GM12891 (cell line): ENCODE measurements at regions not wholly inside any gene's neighbourhood (a gene's known extent, or its start where the extent isn't known, plus 50 kb on each side); places are given as distances from the start of the nearest gene placed in this dataset.
"Not testable (repeated sequence)": the region's sequence is repeated elsewhere in the genome, so short reads cannot be mapped to it uniquely, and the experiment has no call there.

Source experiments
- DNase-seq: peaks from one replicate; pipeline ENCODE4 v3.0.0; 2011; ENCODE audit warnings: low spot score; ENCODE audit not compliant: insufficient read length
- FAIRE-seq: peaks from 2 replicates; lab custom pipeline; 2011; peaks lifted over from hg19 to GRCh38; lab: Jason Lieb, UNC
- PAX5 ChIP-seq: IDR thresholded peaks from 2 replicates; pipeline ENCODE4 v1.6.1; 2011; ENCODE audit warnings: low read length, moderate library complexity, mild to moderate bottlenecking; ENCODE audit not compliant: insufficient read depth, severe bottlenecking
- POLR2A ChIP-seq: IDR thresholded peaks from 2 replicates; pipeline ENCODE4 v1.6.1; 2011; ENCODE audit warnings: low read depth, low read length, control low read depth
- POLR2AphosphoS5 ChIP-seq: IDR thresholded peaks from 2 replicates; pipeline ENCODE4 v1.6.1; 2011; ENCODE audit warnings: low read depth, low read length, control low read depth
- POU2F2 ChIP-seq: IDR thresholded peaks from 2 replicates; pipeline ENCODE4 v1.6.1; 2011; ENCODE audit warnings: low read depth, mild to moderate bottlenecking, control low read depth, low read length, moderate library complexity
- SPI1 ChIP-seq: IDR thresholded peaks from 2 replicates; pipeline ENCODE4 v1.6.1; 2011; ENCODE audit warnings: low read depth, low read length, control low read depth
- TAF1 ChIP-seq: IDR thresholded peaks from 2 replicates; pipeline ENCODE4 v1.6.1; 2011; ENCODE audit warnings: low read depth, low read length, control low read depth

- DNase-seq (no peak), FAIRE-seq (no peak)
- no peak for TF ChIP-seq SPI1
- no peak for TF ChIP-seq PAX5
- TF ChIP-seq POU2F2: no peak
- TF ChIP-seq TAF1: no peak
- TF ChIP-seq POLR2A: no peak
- no peak for TF ChIP-seq POLR2AphosphoS5
These were observed 367.3 kb downstream of the TUSC1 start for GRCh38 chr9:25310961-25311360.

- TF ChIP-seq PAX5 (no peak), POU2F2 (no peak), SPI1 (no peak), POLR2AphosphoS5 (no peak), TAF1 (no peak), POLR2A (no peak)
These were observed 369.7 kb downstream of the TUSC1 start for GRCh38 chr9:25308549-25308948.

DNA sequence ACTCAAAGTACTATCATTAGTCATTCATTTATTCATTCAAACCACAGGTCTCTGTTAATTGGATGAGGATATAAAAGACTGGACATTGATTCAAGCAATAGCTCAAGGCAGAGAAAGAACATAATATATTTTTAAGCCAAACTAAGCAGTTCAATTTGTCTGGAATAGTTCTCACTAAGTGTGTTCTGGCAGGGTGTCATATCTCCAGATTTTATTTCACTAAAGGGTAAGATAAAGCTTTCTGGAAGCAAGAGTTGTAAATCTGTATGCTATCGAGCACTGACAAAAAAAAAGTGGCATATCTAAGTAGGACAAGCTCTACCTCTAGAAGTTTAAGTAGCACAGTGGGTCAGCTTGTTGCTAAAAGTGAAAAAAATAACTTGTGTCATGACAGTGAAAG lies 375.6 kb downstream of the TUSC1 start:
- FAIRE-seq (no peak), DNase-seq (no peak)
- TF ChIP-seq POLR2A (no peak), TAF1 (no peak), SPI1 (no peak), PAX5 (no peak), POU2F2 (no peak), POLR2AphosphoS5 (no peak)

More at GRCh38 chr9:25308549-25308948, 369.7 kb downstream of the TUSC1 start:
- FAIRE-seq (no peak), DNase-seq (no peak)

DNA sequence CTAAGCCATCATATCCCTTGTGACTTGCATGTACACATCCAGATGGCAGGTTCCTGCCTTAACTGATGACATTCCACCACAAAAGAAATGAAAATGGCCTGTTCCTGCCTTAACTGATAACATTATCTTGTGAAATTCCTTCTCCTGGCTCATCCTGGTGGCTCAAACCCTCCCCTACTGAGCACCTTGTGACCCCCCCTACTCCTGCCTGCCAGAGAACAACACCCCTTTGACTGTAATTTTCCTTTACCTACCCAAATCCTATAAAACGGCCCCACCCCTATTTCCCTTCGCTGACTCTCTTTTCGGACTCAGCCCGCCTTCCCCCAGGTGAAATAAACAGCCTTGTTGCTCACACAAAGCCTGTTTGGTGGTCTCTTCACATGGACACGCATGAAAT lies 390.0 kb downstream of the TUSC1 start:
- not testable (repeated sequence) for DNase-seq, FAIRE-seq

DNA sequence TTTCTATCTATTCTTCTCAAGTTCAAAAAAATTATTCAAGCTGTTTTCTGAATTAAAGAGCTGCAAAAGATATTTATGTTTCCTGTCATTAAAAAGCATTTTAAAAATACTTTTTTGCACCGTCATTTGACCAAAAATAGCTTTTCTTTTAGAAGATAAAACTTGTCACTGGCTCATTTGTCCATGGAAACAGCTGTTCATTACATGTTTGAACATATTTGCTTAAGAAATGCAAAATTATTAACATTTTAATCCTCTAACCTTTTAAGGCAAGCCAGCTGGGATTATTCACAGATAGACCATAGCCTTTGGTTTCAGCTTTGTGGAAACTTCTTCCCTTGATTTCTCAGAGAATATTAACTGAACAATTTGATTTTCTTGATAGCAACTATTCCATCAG lies 393.9 kb downstream of the TUSC1 start:
- FAIRE-seq (no peak), DNase-seq (no peak)
- TF ChIP-seq POLR2A: no peak
- TF ChIP-seq POU2F2: no peak
- no peak for TF ChIP-seq POLR2AphosphoS5
- TF ChIP-seq TAF1: no peak
- no peak for TF ChIP-seq SPI1
- no peak for TF ChIP-seq PAX5

- DNase-seq (no peak), FAIRE-seq (no peak)
- TF ChIP-seq TAF1 (no peak), PAX5 (no peak), SPI1 (no peak), POLR2A (no peak), POLR2AphosphoS5 (no peak), POU2F2 (no peak)
These were observed 395.3 kb downstream of the TUSC1 start for GRCh38 chr9:25282946-25283345.

DNA sequence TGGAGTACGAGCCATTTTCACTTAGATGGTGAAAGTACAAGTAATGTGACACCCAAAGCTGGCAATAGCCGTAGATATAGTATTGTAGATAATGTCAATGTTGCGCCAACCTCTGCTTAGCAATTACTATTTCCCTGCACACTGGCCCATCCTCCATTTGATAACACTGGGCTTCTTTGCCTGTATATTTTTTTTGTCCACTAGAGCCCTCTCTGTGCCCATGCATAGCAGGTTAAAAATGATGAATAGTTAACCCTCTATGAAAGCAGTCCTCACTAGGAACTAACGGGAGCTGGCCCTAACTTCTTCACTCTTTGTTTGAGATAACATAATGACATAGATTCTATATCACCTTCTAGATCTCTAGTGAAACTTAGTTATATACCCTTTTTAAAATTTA lies 416.8 kb downstream of the TUSC1 start:
- DNase-seq (no peak), FAIRE-seq (no peak)
- TF ChIP-seq POLR2A: no peak
- TF ChIP-seq POU2F2: no peak
- no peak for TF ChIP-seq SPI1
- no peak for TF ChIP-seq TAF1
- no peak for TF ChIP-seq POLR2AphosphoS5
- TF ChIP-seq PAX5: no peak

DNA sequence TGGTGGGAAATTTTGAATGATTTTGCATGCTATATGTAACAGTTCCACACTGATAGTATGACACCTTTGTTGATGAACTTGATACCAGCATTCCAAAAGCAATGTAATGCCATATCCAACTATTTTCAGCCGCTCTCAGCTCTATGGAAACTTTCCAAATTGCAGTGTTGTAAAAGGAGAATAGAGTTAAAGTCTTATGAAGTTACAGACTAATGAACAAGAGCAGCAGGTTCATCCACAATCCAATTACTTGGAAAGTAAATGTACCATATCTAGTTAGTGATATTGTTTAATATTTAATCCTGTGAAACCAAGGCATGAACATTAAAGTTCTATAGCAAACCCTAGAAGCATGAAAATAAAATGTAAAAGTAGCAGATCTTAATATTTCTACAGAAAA lies 418.2 kb downstream of the TUSC1 start:
- FAIRE-seq: no peak
- TF ChIP-seq TAF1 (no peak), POLR2A (no peak)
- DNase-seq: no peak

DNA sequence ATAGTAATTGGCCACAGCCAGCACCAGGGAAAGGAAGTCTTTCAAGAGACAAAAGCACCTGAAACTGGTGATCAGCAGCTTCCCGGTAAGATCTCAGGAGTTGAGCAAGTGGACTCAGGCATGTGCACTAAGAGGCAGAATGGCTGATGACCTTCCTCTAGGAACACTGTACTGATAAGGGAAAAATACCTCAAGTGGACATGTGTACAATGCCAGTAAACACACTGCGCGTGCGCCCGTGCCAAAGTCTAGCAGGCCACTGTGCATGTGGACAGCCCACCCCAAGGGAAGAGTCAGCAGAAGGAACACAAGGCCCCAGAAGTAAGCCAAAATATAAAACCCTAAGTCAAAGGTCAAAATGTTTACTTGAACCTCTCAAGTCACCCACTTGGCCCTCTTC lies 423.0 kb downstream of the TUSC1 start:
- TF ChIP-seq POLR2A: no peak
- TF ChIP-seq POLR2AphosphoS5: no peak
- no peak for TF ChIP-seq POU2F2
- TF ChIP-seq PAX5: no peak
- TF ChIP-seq TAF1: no peak
- no peak for TF ChIP-seq SPI1
- no peak for FAIRE-seq
- no peak for DNase-seq

- FAIRE-seq (no peak), DNase-seq (no peak)
- TF ChIP-seq TAF1: no peak
- TF ChIP-seq SPI1: no peak
- TF ChIP-seq POU2F2: no peak
- TF ChIP-seq POLR2A: no peak
- TF ChIP-seq POLR2AphosphoS5: no peak
- no peak for TF ChIP-seq PAX5
These were observed 424.2 kb downstream of the TUSC1 start for GRCh38 chr9:25254051-25254450.

- no peak for DNase-seq
- FAIRE-seq: no peak
- TF ChIP-seq SPI1 (no peak), PAX5 (no peak), POLR2A (no peak), POU2F2 (no peak), TAF1 (no peak), POLR2AphosphoS5 (no peak)
These were observed 436.8 kb downstream of the TUSC1 start for GRCh38 chr9:25241421-25241820.
